HepG2 (cell line): ENCODE measurements at regions not wholly inside any gene's neighbourhood (a gene's known extent, or its start where the extent isn't known, plus 50 kb on each side); places are given as distances from the start of the nearest gene placed in this dataset.

Experiments used
- GFI1 ChIP-seq: sonication (generic); formaldehyde crosslinking; IDR thresholded peaks from 2 replicates; pipeline ENCODE4 v1.5.0; 2020; ENCODE audit warnings: missing genetic modification reagents, mild to moderate bottlenecking, borderline replicate concordance
- HNRNPK ChIP-seq: fragments of 200-400 bp; formaldehyde crosslinking; IDR thresholded peaks from 2 replicates; pipeline ENCODE4 v1.6.1; 2018; ENCODE audit warnings: low read length, low read depth, moderate library complexity, mild to moderate bottlenecking; ENCODE audit not compliant: poor library complexity, severe bottlenecking
- MATR3 ChIP-seq: sonication (generic); formaldehyde crosslinking; IDR thresholded peaks from 2 replicates; pipeline ENCODE4 v1.4.0; 2020; ENCODE audit warnings: missing genetic modification reagents
- MTF2 ChIP-seq: sonication (generic); formaldehyde crosslinking; IDR thresholded peaks from 2 replicates; pipeline ENCODE4 v1.5.0; 2020; ENCODE audit warnings: missing genetic modification reagents, borderline replicate concordance
- NR3C1 ChIP-seq: sonication (generic); formaldehyde crosslinking; IDR thresholded peaks from 2 replicates; pipeline ENCODE4 v1.4.0; 2020; ENCODE audit warnings: missing genetic modification reagents
- RBFOX2 ChIP-seq: fragments of 200-400 bp; formaldehyde crosslinking; IDR thresholded peaks from 2 replicates; pipeline ENCODE4 v1.6.1; 2017; ENCODE audit warnings: low read depth, mild to moderate bottlenecking, low read length
- RBM22 ChIP-seq: fragments of 200-400 bp; formaldehyde crosslinking; optimal IDR thresholded peaks from 2 replicates; pipeline ENCODE3; 2017; ENCODE audit warnings: mild to moderate bottlenecking, low read length, moderate library complexity
- REPIN1 ChIP-seq: sonication (generic); formaldehyde crosslinking; IDR thresholded peaks from 2 replicates; pipeline ENCODE4 v1.8.0; 2022; ENCODE audit warnings: missing genetic modification reagents, low read depth, mild to moderate bottlenecking, borderline replicate concordance
- RFX1 ChIP-seq: fragments of 450-650 bp; IDR thresholded peaks from 2 replicates; pipeline ENCODE4 v1.6.1; 2017
- SNRNP70 ChIP-seq: fragments of 200-400 bp; formaldehyde crosslinking; IDR thresholded peaks from 2 replicates; pipeline ENCODE4 v1.6.1; 2017; ENCODE audit warnings: mild to moderate bottlenecking, low read depth, low read length, moderate library complexity
- SOX5 ChIP-seq: IDR thresholded peaks from 2 replicates; pipeline ENCODE4 v1.6.1; 2016; ENCODE audit warnings: borderline replicate concordance
- ZBTB8A ChIP-seq: sonication (generic); formaldehyde crosslinking; IDR thresholded peaks from 2 replicates; pipeline ENCODE4 v1.4.0; 2020; ENCODE audit warnings: mild to moderate bottlenecking, low read depth, missing genetic modification reagents, borderline replicate concordance
- ZNF235 ChIP-seq: sonication (generic); formaldehyde crosslinking; IDR thresholded peaks from 2 replicates; pipeline ENCODE4 v1.8.1; 2023; ENCODE audit warnings: mild to moderate bottlenecking, missing genetic modification reagents, borderline replicate concordance
- ZNF34 ChIP-seq: sonication (generic); formaldehyde crosslinking; IDR thresholded peaks from 2 replicates; pipeline ENCODE4 v1.4.0; 2020; ENCODE audit warnings: mild to moderate bottlenecking, missing genetic modification reagents, borderline replicate concordance
- ZNF382 ChIP-seq: sonication (generic); formaldehyde crosslinking; IDR thresholded peaks from 2 replicates; pipeline ENCODE4 v1.5.0; 2020; ENCODE audit warnings: missing genetic modification reagents, mild to moderate bottlenecking, borderline replicate concordance
- ZNF776 ChIP-seq: sonication (generic); formaldehyde crosslinking; IDR thresholded peaks from 2 replicates; pipeline ENCODE4 v1.4.0; 2020; ENCODE audit warnings: mild to moderate bottlenecking, missing genetic modification reagents
- ZNF792 ChIP-seq: IDR thresholded peaks from 2 replicates; pipeline ENCODE4 v1.6.1; 2016
- TF ChIP-seq, protein P1 (sequence below): conservative IDR thresholded peaks from 2 replicates; pipeline ENCODE4 v1.6.1; 2018; ENCODE audit warnings: missing genetic modification reagents
- TF ChIP-seq, protein P2 (sequence below): sonication (generic); formaldehyde crosslinking; IDR thresholded peaks from 2 replicates; pipeline ENCODE4 v1.5.0; 2020; ENCODE audit warnings: missing genetic modification reagents
- TF ChIP-seq, protein P3 (sequence below): sonication (generic); formaldehyde crosslinking; IDR thresholded peaks from 2 replicates; pipeline ENCODE4 v1.8.0; 2022; ENCODE audit warnings: low read depth, missing genetic modification reagents
- TF ChIP-seq, protein P4 (sequence below): IDR thresholded peaks from 2 replicates; pipeline ENCODE4 v1.6.1; 2012; ENCODE audit warnings: low read depth, low read length, improper control_type of control experiment
- TF ChIP-seq, protein P5 (sequence below): sonication (generic); formaldehyde crosslinking; IDR thresholded peaks from 2 replicates; pipeline ENCODE4 v1.4.0; 2020; ENCODE audit warnings: mild to moderate bottlenecking, missing genetic modification reagents

DNA sequence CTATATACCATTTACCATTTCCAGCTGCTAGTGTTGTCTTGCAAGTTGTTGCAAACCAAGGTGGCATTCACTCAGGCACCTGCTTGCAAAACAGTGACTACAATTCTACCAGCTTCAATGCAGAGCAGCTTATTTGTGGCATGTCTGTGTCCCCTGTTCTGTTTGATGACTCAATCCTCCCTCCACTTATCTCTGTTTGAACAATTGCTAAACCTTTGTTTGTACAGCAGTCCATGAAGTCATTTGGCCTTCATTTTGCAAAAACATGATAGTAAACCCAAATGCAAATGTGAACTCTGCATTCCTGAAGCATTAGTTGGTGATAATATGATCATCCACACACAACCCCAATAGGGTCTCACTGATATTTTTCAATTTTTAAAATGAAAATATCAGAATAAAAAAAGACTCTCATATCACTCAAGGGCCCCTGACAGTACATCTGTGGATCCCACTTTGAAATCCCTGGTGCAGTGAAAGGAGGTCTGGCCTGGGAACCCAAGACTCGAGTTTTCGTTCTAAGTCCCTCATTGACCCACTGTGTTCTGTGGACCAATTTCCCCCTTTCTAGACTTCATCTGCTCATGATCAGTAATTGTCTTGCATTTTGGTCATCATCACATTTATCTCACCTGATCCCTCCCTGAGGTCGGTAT lies 425.4 kb downstream of the RPS24 start (continued):
- TF ChIP-seq, protein P1, sequence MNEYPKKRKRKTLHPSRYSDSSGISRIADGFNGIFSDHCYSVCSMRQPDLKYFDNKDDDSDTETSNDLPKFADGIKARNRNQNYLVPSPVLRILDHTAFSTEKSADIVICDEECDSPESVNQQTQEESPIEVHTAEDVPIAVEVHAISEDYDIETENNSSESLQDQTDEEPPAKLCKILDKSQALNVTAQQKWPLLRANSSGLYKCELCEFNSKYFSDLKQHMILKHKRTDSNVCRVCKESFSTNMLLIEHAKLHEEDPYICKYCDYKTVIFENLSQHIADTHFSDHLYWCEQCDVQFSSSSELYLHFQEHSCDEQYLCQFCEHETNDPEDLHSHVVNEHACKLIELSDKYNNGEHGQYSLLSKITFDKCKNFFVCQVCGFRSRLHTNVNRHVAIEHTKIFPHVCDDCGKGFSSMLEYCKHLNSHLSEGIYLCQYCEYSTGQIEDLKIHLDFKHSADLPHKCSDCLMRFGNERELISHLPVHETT (CRISPR knock-in tag) = 0 out of 2 replicates have a peak, but pooled peaks have one; percentile 54
- TF ChIP-seq RBM22 (no peak), ZBTB8A (CRISPR knock-in tag) (no peak; the same call in 1 of the 2 replicates), REPIN1 (CRISPR knock-in tag) (peak; percentile 88; the same call in 1 of the 2 replicates), RFX1 (no peak), NR3C1 (CRISPR knock-in tag) (no peak), SOX5 (CRISPR knock-in tag) (peak; percentile 98), ZNF776 (CRISPR knock-in tag) (no peak), ZNF792 (CRISPR knock-in tag) (peak; percentile 94), MATR3 (CRISPR knock-in tag) (no peak), GFI1 (peak; percentile 61; the same call in 1 of the 2 replicates), ZNF34 (CRISPR knock-in tag) (peak; percentile 78; the same call in 1 of the 2 replicates), MTF2 (no peak), ZNF235 (CRISPR knock-in tag) (no peak), RBFOX2 (no peak), ZNF382 (CRISPR knock-in tag) (no peak), SNRNP70 (no peak), HNRNPK (no peak)
- TF ChIP-seq, protein P2, sequence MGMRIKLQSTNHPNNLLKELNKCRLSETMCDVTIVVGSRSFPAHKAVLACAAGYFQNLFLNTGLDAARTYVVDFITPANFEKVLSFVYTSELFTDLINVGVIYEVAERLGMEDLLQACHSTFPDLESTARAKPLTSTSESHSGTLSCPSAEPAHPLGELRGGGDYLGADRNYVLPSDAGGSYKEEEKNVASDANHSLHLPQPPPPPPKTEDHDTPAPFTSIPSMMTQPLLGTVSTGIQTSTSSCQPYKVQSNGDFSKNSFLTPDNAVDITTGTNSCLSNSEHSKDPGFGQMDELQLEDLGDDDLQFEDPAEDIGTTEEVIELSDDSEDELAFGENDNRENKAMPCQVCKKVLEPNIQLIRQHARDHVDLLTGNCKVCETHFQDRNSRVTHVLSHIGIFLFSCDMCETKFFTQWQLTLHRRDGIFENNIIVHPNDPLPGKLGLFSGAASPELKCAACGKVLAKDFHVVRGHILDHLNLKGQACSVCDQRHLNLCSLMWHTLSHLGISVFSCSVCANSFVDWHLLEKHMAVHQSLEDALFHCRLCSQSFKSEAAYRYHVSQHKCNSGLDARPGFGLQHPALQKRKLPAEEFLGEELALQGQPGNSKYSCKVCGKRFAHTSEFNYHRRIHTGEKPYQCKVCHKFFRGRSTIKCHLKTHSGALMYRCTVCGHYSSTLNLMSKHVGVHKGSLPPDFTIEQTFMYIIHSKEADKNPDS = peak; percentile 52; the same call in 1 of the 2 replicates
- TF ChIP-seq, protein P3, sequence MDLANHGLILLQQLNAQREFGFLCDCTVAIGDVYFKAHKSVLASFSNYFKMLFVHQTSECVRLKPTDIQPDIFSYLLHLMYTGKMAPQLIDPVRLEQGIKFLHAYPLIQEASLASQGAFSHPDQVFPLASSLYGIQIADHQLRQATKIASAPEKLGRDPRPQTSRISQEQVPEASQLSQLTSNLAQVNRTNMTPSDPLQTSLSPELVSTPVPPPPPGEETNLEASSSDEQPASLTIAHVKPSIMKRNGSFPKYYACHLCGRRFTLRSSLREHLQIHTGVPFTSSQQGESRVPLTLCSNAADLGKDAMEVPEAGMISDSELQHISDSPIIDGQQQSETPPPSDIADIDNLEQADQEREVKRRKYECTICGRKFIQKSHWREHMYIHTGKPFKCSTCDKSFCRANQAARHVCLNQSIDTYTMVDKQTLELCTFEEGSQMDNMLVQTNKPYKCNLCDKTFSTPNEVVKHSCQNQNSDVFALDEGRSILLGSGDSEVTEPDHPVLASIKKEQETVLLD (CRISPR knock-in tag) = no peak
- TF ChIP-seq, protein P4, sequence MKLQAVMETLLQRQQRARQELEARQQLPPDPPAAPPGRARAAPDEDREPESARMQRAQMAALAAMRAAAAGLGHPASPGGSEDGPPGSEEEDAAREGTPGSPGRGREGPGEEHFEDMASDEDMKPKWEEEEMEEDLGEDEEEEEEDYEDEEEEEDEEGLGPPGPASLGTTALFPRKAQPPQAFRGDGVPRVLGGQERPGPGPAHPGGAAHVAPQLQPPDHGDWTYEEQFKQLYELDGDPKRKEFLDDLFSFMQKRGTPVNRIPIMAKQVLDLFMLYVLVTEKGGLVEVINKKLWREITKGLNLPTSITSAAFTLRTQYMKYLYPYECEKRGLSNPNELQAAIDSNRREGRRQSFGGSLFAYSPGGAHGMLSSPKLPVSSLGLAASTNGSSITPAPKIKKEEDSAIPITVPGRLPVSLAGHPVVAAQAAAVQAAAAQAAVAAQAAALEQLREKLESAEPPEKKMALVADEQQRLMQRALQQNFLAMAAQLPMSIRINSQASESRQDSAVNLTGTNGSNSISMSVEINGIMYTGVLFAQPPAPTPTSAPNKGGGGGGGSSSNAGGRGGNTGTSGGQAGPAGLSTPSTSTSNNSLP = peak; percentile 76
- TF ChIP-seq, protein P5, sequence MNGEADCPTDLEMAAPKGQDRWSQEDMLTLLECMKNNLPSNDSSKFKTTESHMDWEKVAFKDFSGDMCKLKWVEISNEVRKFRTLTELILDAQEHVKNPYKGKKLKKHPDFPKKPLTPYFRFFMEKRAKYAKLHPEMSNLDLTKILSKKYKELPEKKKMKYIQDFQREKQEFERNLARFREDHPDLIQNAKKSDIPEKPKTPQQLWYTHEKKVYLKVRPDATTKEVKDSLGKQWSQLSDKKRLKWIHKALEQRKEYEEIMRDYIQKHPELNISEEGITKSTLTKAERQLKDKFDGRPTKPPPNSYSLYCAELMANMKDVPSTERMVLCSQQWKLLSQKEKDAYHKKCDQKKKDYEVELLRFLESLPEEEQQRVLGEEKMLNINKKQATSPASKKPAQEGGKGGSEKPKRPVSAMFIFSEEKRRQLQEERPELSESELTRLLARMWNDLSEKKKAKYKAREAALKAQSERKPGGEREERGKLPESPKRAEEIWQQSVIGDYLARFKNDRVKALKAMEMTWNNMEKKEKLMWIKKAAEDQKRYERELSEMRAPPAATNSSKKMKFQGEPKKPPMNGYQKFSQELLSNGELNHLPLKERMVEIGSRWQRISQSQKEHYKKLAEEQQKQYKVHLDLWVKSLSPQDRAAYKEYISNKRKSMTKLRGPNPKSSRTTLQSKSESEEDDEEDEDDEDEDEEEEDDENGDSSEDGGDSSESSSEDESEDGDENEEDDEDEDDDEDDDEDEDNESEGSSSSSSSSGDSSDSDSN (CRISPR knock-in tag) = no peak
